Esophagus muscularis mucosa (tissue), 3 donors: ENCODE measurements at regions not wholly inside any gene's neighbourhood (a gene's known extent, or its start where the extent isn't known, plus 50 kb on each side); places are given as distances from the start of the nearest gene placed in this dataset.

Experiments
- CTCF ChIP-seq, 3 experiments: fragments of 200-600 bp in 2 of 3; fragments of 450-650 bp in 1 of 3; sonication (generic) in 2 of 3; IDR thresholded peaks; one replicate each; pipeline ENCODE4 v1.5.1; 2017 to 2019; ENCODE audit warnings: antibody characterized with exemption in 3 of 3, mild to moderate bottlenecking in 2 of 3, moderate library complexity in 1 of 3
- POLR2A ChIP-seq: fragments of 450-650 bp; IDR thresholded peaks from one replicate; pipeline ENCODE4 v1.6.1; 2017; ENCODE audit warnings: antibody characterized with exemption, moderate library complexity, mild to moderate bottlenecking, low read depth

- TF ChIP-seq CTCF (IDR thresholded peaks at IDR 0.05) (no peak), POLR2A (no peak)
These were observed 516.6 kb downstream of the PCDH18 start for GRCh38 chr4:137015426-137016409.
